ENCODE measurements at regions not wholly inside any gene's neighbourhood (a gene's known extent, or its start where the extent isn't known, plus 50 kb on each side); places are given as distances from the start of the nearest gene placed in this dataset.

GRCh38 chr3:72408983-72409779, 439.1 kb downstream of the SHQ1 start:
- 65 to 83% methylated on average over 5 of the region's 5 CpGs for WGBS, 2 donors
- H3K4me1 ChIP-seq (ENCODE audit: control insufficient read depth in 5 of 5, insufficient read depth in 5 of 5, low read length in 5 of 5) = peaks cover 4 to 57% (median 9%) of the 10 kb centered on the region in 5 donors
- DNase-seq = no peak

GRCh38 chr3:72407766-72408165, 440.5 kb downstream of the SHQ1 start:
- no peaks in the 10 kb centered on the region for H3K27me3 ChIP-seq (ENCODE audit: control insufficient read depth in 3 of 3, insufficient read depth in 3 of 3, low read length in 2 of 3)
- no peak for DNase-seq
- no peak overlapping the region for H3K27ac ChIP-seq (ENCODE audit: low read depth in 1 of 2, low read length in 1 of 2)
- H3K9ac ChIP-seq (ENCODE audit: insufficient read depth in 1 of 2, low read length in 2 of 2) = no peak overlapping the region
- TF ChIP-seq CTCF (IDR thresholded peaks at IDR 0.05; ENCODE audit: control extremely low read depth, extremely low read depth) = no peak
- WGBS, 2 donors = 66 to 80% methylated on average over 6 of the region's 6 CpGs
- ATAC-seq (ENCODE audit: insufficient read depth, low FRiP score) = no peak
- peaks cover 4 to 58% (median 13%) of the 10 kb centered on the region in 5 donors for H3K4me1 ChIP-seq (ENCODE audit: control insufficient read depth in 5 of 5, insufficient read depth in 5 of 5, low read length in 5 of 5)
- no peak overlapping the region for H3K4me3 ChIP-seq
- no peaks in the 10 kb centered on the region for H3K9me3 ChIP-seq (ENCODE audit: control insufficient read depth in 4 of 4, insufficient read depth in 3 of 4, low read length in 3 of 4)
- no peaks in the 10 kb centered on the region for H3K36me3 ChIP-seq (ENCODE audit: control insufficient read depth in 4 of 4, insufficient read depth in 4 of 4, low read length in 4 of 4)

More at GRCh38 chr3:72408983-72409779, 439.1 kb downstream of the SHQ1 start:
- H3K4me3 ChIP-seq = no peak overlapping the region
- no peaks in the 10 kb centered on the region for H3K9me3 ChIP-seq (ENCODE audit: control insufficient read depth in 4 of 4, insufficient read depth in 3 of 4, low read length in 3 of 4)
- no peaks in the 10 kb centered on the region for H3K36me3 ChIP-seq (ENCODE audit: control insufficient read depth in 4 of 4, insufficient read depth in 4 of 4, low read length in 4 of 4)
- no peak for ATAC-seq (ENCODE audit: insufficient read depth, low FRiP score)
- TF ChIP-seq CTCF (IDR thresholded peaks at IDR 0.05; ENCODE audit: control extremely low read depth, extremely low read depth) = no peak
- H3K27ac ChIP-seq (ENCODE audit: low read depth in 1 of 2, low read length in 1 of 2) = no peak overlapping the region
- no peaks in the 10 kb centered on the region for H3K27me3 ChIP-seq (ENCODE audit: control insufficient read depth in 3 of 3, insufficient read depth in 3 of 3, low read length in 2 of 3)
- H3K9ac ChIP-seq (ENCODE audit: insufficient read depth in 1 of 2, low read length in 2 of 2) = no peak overlapping the region

GRCh38 chr3:72405943-72406566, 442.2 kb downstream of the SHQ1 start:
- H3K36me3 ChIP-seq (ENCODE audit: control insufficient read depth in 4 of 4, insufficient read depth in 4 of 4, low read length in 4 of 4) = no peaks in the 10 kb centered on the region
- H3K9ac ChIP-seq (ENCODE audit: insufficient read depth in 1 of 2, low read length in 2 of 2) = no peak overlapping the region
- no peak for ATAC-seq (ENCODE audit: insufficient read depth, low FRiP score)
- H3K9me3 ChIP-seq (ENCODE audit: control insufficient read depth in 4 of 4, insufficient read depth in 3 of 4, low read length in 3 of 4) = no peaks in the 10 kb centered on the region
- peak in 2 of 3 donors; percentile 43 to 72 for DNase-seq
- WGBS, 2 donors = 39 to 45% methylated on average over 7 of the region's 7 CpGs
- no peak for TF ChIP-seq CTCF (IDR thresholded peaks at IDR 0.05; ENCODE audit: control extremely low read depth, extremely low read depth)
- H3K27me3 ChIP-seq (ENCODE audit: control insufficient read depth in 3 of 3, insufficient read depth in 3 of 3, low read length in 2 of 3) = no peaks in the 10 kb centered on the region
- H3K4me3 ChIP-seq = no peak overlapping the region
- H3K4me1 ChIP-seq (ENCODE audit: control insufficient read depth in 5 of 5, insufficient read depth in 5 of 5, low read length in 5 of 5) = peaks cover 0 to 53% (median 13%) of the 10 kb centered on the region in 5 donors
- no peak overlapping the region for H3K27ac ChIP-seq (ENCODE audit: low read depth in 1 of 2, low read length in 1 of 2)
